Liver (tissue), 8 donors: ENCODE measurements at regions not wholly inside any gene's neighbourhood (a gene's known extent, or its start where the extent isn't known, plus 50 kb on each side); places are given as distances from the start of the nearest gene placed in this dataset.

Experiments used
- DNase-seq: peaks from one replicate; pipeline ENCODE4 v3.0.0-alpha.2; 2017; ENCODE audit warnings: low spot score
- H3K27ac ChIP-seq, 2 donors: one replicate each; pipeline ENCODE4 v1.7.0; 2013; ENCODE audit warnings: inconsistent platforms in 2 of 2, low read length in 2 of 2, control low read depth in 1 of 2, low read depth in 1 of 2, mild to moderate bottlenecking in 1 of 2
- H3K27me3 ChIP-seq, 4 donors: one replicate each; pipeline versions ENCODE4 v1.6.1 to v1.7.0; 2013; ENCODE audit warnings: low read length in 3 of 4, inconsistent platforms in 1 of 4, mild to moderate bottlenecking in 1 of 4, moderate library complexity in 1 of 4; ENCODE audit not compliant: control insufficient read depth in 4 of 4, insufficient read depth in 4 of 4
- H3K36me3 ChIP-seq, 4 donors: one replicate each; pipeline versions ENCODE4 v1.6.1 to v1.7.0; 2013; ENCODE audit warnings: low read length in 3 of 4, mild to moderate bottlenecking in 3 of 4, low read depth in 1 of 4, moderate library complexity in 1 of 4; ENCODE audit not compliant: control insufficient read depth in 4 of 4, insufficient read depth in 3 of 4
- H3K4me1 ChIP-seq, 4 donors: one replicate each; pipeline versions ENCODE4 v1.6.1 to v1.7.0; 2013; ENCODE audit warnings: low read length in 3 of 4, mild to moderate bottlenecking in 3 of 4, moderate library complexity in 1 of 4; ENCODE audit not compliant: control insufficient read depth in 4 of 4, insufficient read depth in 4 of 4
- H3K4me3 ChIP-seq, 3 donors: one replicate each; pipeline versions ENCODE4 v1.6.1 to v1.7.0; 2013; ENCODE audit warnings: low read length in 3 of 3, control low read depth in 1 of 3, low read depth in 1 of 3, mild to moderate bottlenecking in 1 of 3
- H3K9ac ChIP-seq, 2 donors: one replicate each; pipeline ENCODE4 v1.7.0; 2013; ENCODE audit warnings: low read length in 2 of 2, mild to moderate bottlenecking in 2 of 2, moderate library complexity in 2 of 2, control low read depth in 1 of 2, low read depth in 1 of 2
- H3K9me3 ChIP-seq, 4 donors: one replicate each; pipeline versions ENCODE4 v1.6.1 to v1.7.0; 2013; ENCODE audit warnings: low read length in 3 of 4; ENCODE audit not compliant: control insufficient read depth in 4 of 4
- EGR1 ChIP-seq, 2 donors: IDR thresholded peaks; 2 replicates each; pipeline ENCODE4 v1.6.1; 2016 to 2018; ENCODE audit warnings: antibody characterized with exemption in 2 of 2, low read depth in 2 of 2
- FOXA1 ChIP-seq: IDR thresholded peaks from 2 replicates; pipeline ENCODE4 v1.6.1; 2016; ENCODE audit warnings: antibody characterized with exemption
- FOXA2 ChIP-seq: IDR thresholded peaks from 2 replicates; pipeline ENCODE4 v1.6.1; 2016; ENCODE audit warnings: antibody characterized with exemption
- GABPA ChIP-seq, 2 donors: IDR thresholded peaks in 1 of 2; conservative IDR thresholded peaks in 1 of 2; 2 replicates each; pipeline ENCODE4 v1.6.1; 2016; ENCODE audit warnings: antibody characterized with exemption in 2 of 2, mild to moderate bottlenecking in 1 of 2, moderate library complexity in 1 of 2
- HNF4G ChIP-seq: IDR thresholded peaks from 2 replicates; pipeline ENCODE4 v1.6.1; 2016; ENCODE audit warnings: antibody characterized with exemption
- JUND ChIP-seq, 2 donors: IDR thresholded peaks; 2 replicates each; pipeline ENCODE4 v1.6.1; 2016; ENCODE audit warnings: antibody characterized with exemption in 2 of 2
- NR2F2 ChIP-seq: IDR thresholded peaks from 2 replicates; pipeline ENCODE4 v1.6.1; 2016; ENCODE audit warnings: antibody characterized with exemption
- RAD21 ChIP-seq, 2 donors: IDR thresholded peaks; 2 replicates each; pipeline ENCODE4 v1.6.1; 2016; ENCODE audit warnings: antibody characterized with exemption in 2 of 2, mild to moderate bottlenecking in 2 of 2
- RXRA ChIP-seq, 2 donors: IDR thresholded peaks; 2 replicates each; pipeline ENCODE4 v1.6.1; 2017 to 2018; ENCODE audit warnings: antibody characterized with exemption in 2 of 2, mild to moderate bottlenecking in 1 of 2
- SP1 ChIP-seq: IDR thresholded peaks from 2 replicates; pipeline ENCODE4 v1.6.1; 2018; ENCODE audit warnings: antibody characterized with exemption, mild to moderate bottlenecking
- TAF1 ChIP-seq: conservative IDR thresholded peaks from 2 replicates; pipeline ENCODE4 v1.6.1; 2016; ENCODE audit warnings: antibody characterized with exemption, mild to moderate bottlenecking
- YY1 ChIP-seq: IDR thresholded peaks from 2 replicates; pipeline ENCODE4 v1.6.1; 2016; ENCODE audit warnings: antibody characterized with exemption, mild to moderate bottlenecking
- WGBS: extraction: QIAGEN DNeasy Blood & Tissue Kit; methylation state at CpG from one replicate; pipeline ENCODE4 v1.1.7; 2013; 5-methylcytosine and 5-hydroxymethylcytosine counted together
- TF ChIP-seq, protein P1 (sequence below): IDR thresholded peaks from 2 replicates; pipeline ENCODE4 v1.6.1; 2016; ENCODE audit warnings: antibody characterized with exemption
- TF ChIP-seq, protein P2 (sequence below): IDR thresholded peaks from 2 replicates; pipeline ENCODE4 v1.6.1; 2016; ENCODE audit warnings: antibody characterized with exemption
- TF ChIP-seq, protein P3 (sequence below): IDR thresholded peaks from 2 replicates; pipeline ENCODE4 v1.6.1; 2016; ENCODE audit warnings: antibody characterized with exemption, mild to moderate bottlenecking
- TF ChIP-seq, protein P4 (sequence below): fragments of 150-350 bp; IDR thresholded peaks from 2 replicates; pipeline ENCODE4 v1.5.1; 2017; ENCODE audit warnings: improper control_type of control experiment, low read depth, low read length; ENCODE audit not compliant: missing input control
- donor health status: healthy.
- donor health status: healthy.
- donor health status: healthy.
- donor health status: healthy.
- donor health status: healthy.

DNA sequence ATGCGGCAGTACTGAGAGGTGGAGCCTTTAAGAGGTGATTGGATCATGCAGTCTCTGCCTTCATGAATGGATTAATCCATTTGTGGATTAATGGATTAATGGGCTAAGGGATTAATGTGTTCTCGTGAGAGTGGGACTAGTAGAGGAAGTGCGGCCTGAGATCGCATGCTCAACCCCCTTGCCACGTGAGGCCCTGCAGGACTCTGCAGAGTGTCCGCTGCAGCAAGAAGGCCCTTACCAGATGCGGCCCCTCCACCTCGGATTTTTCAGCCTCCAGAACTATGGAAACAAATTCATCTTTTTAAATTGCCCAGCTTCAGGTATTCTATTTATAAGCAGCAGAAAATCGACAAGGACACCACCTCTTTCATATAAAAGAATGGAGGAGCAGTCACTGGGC is 148.8 kb downstream of the TPRA1 start:
- 81% methylated on average over 9 of the region's 9 CpGs for WGBS
- H3K27me3 ChIP-seq, result no peaks in the 10 kb centered on the region
- no peaks in the 10 kb centered on the region for H3K36me3 ChIP-seq
- no peak overlapping the region for H3K9ac ChIP-seq
- no peak for DNase-seq
- H3K4me1 ChIP-seq, result no peaks in the 10 kb centered on the region
- TF ChIP-seq, protein P1, sequence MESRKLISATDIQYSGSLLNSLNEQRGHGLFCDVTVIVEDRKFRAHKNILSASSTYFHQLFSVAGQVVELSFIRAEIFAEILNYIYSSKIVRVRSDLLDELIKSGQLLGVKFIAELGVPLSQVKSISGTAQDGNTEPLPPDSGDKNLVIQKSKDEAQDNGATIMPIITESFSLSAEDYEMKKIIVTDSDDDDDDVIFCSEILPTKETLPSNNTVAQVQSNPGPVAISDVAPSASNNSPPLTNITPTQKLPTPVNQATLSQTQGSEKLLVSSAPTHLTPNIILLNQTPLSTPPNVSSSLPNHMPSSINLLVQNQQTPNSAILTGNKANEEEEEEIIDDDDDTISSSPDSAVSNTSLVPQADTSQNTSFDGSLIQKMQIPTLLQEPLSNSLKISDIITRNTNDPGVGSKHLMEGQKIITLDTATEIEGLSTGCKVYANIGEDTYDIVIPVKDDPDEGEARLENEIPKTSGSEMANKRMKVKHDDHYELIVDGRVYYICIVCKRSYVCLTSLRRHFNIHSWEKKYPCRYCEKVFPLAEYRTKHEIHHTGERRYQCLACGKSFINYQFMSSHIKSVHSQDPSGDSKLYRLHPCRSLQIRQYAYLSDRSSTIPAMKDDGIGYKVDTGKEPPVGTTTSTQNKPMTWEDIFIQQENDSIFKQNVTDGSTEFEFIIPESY, result no peak
- TF ChIP-seq TAF1, result no peak
- TF ChIP-seq SP1, result no peak
- no peak for TF ChIP-seq YY1
- TF ChIP-seq RAD21 (IDR thresholded peaks at IDR 0.05), result no peak
- no peak for TF ChIP-seq HNF4G
- no peak for TF ChIP-seq FOXA2
- TF ChIP-seq RXRA (IDR thresholded peaks at IDR 0.05), result no peak
- TF ChIP-seq NR2F2, result no peak
- TF ChIP-seq, protein P2, sequence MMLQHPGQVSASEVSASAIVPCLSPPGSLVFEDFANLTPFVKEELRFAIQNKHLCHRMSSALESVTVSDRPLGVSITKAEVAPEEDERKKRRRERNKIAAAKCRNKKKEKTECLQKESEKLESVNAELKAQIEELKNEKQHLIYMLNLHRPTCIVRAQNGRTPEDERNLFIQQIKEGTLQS, result no peak
- no peak overlapping the region for H3K4me3 ChIP-seq
- no peaks in the 10 kb centered on the region for H3K9me3 ChIP-seq
- H3K27ac ChIP-seq, result no peak overlapping the region

DNA sequence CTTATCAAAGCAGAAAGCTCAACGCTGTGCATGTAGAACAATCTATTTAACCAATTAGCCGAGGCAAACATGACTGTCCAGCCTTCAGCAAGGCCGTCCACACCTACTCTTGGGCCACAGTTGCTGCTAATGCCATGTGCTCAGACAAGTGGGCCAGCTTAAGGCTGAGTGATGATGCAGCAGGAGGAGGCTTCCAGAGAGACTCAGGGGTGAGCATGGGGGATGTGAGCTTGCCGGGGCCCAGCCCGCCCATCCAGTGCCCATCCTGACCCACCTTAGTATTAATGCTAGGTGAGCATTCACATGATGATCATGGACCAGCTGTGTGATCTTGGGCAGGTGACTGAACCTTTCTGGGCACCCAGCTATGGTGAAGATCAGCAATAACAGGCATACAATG is 150.1 kb downstream of the TPRA1 start:
- no peaks in the 10 kb centered on the region for H3K4me1 ChIP-seq
- no peaks in the 10 kb centered on the region for H3K27me3 ChIP-seq
- H3K9ac ChIP-seq, result no peak overlapping the region
- no peak overlapping the region for H3K4me3 ChIP-seq
- no peaks in the 10 kb centered on the region for H3K36me3 ChIP-seq
- TF ChIP-seq GABPA (IDR thresholded peaks at IDR 0.05 in 1 of 2, conservative IDR thresholded peaks at IDR 0.05 in 1 of 2) (no peak), HNF4G (no peak), NR2F2 (no peak), JUND (IDR thresholded peaks at IDR 0.05) (no peak), SP1 (no peak), YY1 (no peak), RAD21 (IDR thresholded peaks at IDR 0.05) (no peak), FOXA1 (no peak), EGR1 (IDR thresholded peaks at IDR 0.05; ENCODE audit: low read depth in 2 of 2) (no peak)
- TF ChIP-seq, protein P3, sequence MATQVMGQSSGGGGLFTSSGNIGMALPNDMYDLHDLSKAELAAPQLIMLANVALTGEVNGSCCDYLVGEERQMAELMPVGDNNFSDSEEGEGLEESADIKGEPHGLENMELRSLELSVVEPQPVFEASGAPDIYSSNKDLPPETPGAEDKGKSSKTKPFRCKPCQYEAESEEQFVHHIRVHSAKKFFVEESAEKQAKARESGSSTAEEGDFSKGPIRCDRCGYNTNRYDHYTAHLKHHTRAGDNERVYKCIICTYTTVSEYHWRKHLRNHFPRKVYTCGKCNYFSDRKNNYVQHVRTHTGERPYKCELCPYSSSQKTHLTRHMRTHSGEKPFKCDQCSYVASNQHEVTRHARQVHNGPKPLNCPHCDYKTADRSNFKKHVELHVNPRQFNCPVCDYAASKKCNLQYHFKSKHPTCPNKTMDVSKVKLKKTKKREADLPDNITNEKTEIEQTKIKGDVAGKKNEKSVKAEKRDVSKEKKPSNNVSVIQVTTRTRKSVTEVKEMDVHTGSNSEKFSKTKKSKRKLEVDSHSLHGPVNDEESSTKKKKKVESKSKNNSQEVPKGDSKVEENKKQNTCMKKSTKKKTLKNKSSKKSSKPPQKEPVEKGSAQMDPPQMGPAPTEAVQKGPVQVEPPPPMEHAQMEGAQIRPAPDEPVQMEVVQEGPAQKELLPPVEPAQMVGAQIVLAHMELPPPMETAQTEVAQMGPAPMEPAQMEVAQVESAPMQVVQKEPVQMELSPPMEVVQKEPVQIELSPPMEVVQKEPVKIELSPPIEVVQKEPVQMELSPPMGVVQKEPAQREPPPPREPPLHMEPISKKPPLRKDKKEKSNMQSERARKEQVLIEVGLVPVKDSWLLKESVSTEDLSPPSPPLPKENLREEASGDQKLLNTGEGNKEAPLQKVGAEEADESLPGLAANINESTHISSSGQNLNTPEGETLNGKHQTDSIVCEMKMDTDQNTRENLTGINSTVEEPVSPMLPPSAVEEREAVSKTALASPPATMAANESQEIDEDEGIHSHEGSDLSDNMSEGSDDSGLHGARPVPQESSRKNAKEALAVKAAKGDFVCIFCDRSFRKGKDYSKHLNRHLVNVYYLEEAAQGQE, result no peak
- TF ChIP-seq, protein P1, result no peak
- TF ChIP-seq, protein P2, result no peak
- TF ChIP-seq, protein P4, sequence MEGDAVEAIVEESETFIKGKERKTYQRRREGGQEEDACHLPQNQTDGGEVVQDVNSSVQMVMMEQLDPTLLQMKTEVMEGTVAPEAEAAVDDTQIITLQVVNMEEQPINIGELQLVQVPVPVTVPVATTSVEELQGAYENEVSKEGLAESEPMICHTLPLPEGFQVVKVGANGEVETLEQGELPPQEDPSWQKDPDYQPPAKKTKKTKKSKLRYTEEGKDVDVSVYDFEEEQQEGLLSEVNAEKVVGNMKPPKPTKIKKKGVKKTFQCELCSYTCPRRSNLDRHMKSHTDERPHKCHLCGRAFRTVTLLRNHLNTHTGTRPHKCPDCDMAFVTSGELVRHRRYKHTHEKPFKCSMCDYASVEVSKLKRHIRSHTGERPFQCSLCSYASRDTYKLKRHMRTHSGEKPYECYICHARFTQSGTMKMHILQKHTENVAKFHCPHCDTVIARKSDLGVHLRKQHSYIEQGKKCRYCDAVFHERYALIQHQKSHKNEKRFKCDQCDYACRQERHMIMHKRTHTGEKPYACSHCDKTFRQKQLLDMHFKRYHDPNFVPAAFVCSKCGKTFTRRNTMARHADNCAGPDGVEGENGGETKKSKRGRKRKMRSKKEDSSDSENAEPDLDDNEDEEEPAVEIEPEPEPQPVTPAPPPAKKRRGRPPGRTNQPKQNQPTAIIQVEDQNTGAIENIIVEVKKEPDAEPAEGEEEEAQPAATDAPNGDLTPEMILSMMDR, result no peak
- H3K9me3 ChIP-seq, result no peaks in the 10 kb centered on the region
- peak; percentile 6 for DNase-seq
- WGBS, result 94% methylated on average over 5 of the region's 5 CpGs
- no peak overlapping the region for H3K27ac ChIP-seq
